Inferior parietal cortex (tissue), 1 donor: ENCODE measurements at regions not wholly inside any gene's neighbourhood (a gene's known extent, or its start where the extent isn't known, plus 50 kb on each side); places are given as distances from the start of the nearest gene placed in this dataset.

Source experiments
- DNase-seq: peaks from one replicate; pipeline ENCODE4 v3.0.0-alpha.2; 2016; ENCODE audit errors: extremely low spot score

DNA sequence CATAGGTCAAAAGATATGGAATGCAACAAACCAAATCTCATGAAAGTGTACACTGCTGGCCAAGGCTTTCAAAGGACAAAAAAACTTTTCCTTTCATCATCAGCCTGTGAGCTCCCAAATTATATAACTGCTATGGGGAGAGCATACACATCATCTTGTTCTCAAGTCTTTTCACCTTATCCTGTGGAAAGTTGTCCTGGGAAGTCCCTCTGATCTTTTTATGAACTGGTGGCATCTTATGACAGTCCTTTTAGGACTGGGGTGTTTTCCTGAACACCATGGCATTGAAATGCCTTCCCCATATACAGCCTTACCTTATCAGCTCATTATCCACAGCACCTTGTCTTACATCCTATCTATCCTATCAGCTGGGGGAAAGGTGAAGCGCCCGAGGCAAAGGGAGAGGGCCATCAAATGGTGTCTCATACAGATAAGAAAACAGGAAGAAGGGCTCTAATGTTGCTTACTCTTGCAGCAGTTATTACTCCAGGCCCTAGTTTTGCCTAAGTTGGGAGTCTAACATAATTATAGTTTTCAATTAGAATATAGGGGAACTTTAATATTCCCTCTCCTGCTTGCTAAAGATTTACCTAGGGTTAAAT is 61.5 kb upstream of the GOLIM4 start:
- no peak for DNase-seq

DNA sequence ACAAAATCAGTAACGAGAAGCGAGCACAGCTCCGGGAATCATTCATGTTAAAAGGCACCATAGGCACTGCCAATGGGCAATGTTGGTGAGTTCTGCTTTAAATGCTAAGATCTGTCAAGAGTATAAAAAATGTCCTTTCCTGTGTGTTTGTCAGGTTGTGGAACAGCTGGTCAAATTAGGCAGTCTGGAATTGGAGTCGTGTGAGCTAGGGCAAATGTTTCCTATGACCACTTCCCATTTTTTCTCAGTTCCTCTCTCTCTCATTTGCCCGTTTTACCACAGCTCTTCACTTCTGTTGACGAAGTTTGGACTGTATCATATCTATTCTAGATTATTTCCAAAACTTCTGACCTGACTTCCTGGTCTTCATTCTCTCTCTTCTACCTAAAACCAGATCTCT is 60.8 kb upstream of the GOLIM4 start:
- no peak for DNase-seq

DNA sequence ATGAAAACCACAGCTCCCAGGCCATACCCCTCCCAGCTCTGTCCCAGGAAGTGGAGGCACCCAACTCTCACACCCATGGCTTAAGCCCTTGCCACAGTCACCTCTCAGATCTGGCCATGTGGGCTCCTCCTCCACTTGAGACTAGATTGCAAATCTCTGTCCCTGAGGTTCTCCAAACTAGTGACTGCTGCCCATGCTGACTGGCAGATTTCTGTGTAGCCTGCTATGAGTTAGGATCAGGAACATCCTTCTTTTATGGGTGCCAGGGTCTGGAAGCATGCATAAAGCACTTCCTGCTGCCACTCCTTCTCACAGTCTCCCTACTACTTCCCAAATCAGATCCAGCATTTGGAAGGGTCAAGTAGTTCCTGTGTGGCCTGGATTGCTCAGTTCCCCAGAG is 59.6 kb upstream of the GOLIM4 start:
- no peak for DNase-seq

DNA sequence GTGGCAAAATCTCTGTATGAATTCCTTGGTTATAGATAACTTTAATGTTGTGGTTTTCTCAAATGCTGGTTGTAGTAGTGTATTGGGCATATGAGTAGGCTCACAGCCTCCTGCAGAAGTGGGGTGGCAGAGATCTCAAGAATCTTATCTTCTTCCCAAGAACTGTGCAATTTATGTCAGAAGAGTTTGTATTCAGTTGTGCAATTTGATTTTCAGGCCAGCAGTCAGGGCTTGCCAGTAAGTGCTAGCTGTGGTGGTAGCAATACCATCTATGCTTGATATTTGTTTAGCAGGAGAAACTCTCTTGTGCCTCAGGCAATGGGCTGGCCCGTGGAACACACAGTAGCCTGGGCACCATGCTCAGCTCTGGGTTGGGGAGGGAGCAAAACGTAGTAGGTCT is 58.4 kb upstream of the GOLIM4 start:
- DNase-seq = no peak

DNA sequence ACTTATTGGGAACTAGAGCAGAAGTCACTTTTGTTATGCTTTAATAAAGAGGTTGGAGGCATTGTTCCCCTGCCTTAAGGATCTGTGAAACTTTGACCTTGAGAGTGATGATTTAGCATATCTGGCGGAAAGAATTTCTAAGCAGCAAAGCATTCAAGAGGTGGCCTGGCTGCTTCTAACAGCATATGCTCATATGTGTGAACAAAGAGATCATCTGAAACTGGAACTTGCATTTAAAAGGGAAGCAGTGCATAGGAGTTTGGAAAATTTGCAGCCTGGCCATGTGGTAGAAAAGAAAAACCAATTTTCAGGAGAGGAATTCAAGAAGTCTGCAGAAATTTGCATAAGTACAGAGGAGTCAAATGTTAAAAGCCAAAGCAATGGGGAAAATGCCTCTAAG is 56.4 kb upstream of the GOLIM4 start:
- no peak for DNase-seq
